ENCODE measurements at regions not wholly inside any gene's neighbourhood (a gene's known extent, or its start where the extent isn't known, plus 50 kb on each side); places are given as distances from the start of the nearest gene placed in this dataset.

DNA sequence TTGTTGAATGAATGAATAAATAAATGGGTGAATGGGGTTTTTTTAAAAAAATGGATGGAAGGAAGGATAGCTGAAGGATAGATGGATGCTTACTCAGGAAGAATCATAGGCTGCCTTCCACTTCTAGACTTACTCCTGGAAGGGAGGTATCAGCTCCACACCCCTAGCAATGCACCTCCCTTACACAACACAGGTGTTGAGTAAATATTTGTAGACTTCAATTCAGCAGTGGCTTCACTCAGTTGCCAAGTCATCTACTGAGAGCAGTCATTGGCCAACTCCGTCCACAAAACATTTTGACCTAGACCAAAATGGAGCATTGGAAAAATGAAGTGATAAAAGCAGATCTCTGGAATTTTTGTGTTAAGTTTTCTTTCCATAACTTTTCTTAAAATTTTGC, 65.5 kb upstream of the ST8SIA2 start:
- TF ChIP-seq, protein P1, sequence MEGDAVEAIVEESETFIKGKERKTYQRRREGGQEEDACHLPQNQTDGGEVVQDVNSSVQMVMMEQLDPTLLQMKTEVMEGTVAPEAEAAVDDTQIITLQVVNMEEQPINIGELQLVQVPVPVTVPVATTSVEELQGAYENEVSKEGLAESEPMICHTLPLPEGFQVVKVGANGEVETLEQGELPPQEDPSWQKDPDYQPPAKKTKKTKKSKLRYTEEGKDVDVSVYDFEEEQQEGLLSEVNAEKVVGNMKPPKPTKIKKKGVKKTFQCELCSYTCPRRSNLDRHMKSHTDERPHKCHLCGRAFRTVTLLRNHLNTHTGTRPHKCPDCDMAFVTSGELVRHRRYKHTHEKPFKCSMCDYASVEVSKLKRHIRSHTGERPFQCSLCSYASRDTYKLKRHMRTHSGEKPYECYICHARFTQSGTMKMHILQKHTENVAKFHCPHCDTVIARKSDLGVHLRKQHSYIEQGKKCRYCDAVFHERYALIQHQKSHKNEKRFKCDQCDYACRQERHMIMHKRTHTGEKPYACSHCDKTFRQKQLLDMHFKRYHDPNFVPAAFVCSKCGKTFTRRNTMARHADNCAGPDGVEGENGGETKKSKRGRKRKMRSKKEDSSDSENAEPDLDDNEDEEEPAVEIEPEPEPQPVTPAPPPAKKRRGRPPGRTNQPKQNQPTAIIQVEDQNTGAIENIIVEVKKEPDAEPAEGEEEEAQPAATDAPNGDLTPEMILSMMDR (IDR thresholded peaks at IDR 0.05) = no peak
- TF ChIP-seq EZH2phosphoT487 (IDR thresholded peaks at IDR 0.05) (no peak), EZH2 (IDR thresholded peaks at IDR 0.05) (no peak)
